ENCODE measurements at regions not wholly inside any gene's neighbourhood (a gene's known extent, or its start where the extent isn't known, plus 50 kb on each side); places are given as distances from the start of the nearest gene placed in this dataset.

DNA sequence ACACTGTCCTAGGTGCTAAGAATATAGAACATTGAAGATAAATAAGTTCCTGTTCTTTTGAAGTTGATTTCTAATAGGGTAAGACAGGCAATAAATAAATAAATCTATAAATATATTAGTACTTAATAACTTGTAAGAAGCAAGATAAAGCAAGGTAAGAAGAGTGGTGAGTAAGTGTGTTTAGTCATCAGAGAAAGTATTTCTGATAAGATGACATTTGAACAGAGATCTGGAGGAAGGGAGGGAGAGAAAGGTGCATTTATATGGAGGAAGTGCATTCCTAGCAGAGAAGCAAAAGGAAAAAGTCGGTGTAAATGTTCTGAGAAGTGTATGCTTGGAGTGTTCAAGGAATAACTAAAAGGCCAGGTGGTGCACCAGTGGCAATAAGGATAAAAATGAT, 184.4 kb upstream of the GRIP1 start:
- ATAC-seq (no peak), DNase-seq (ENCODE audit: low spot score) (no peak)
- H4K20me1 ChIP-seq (replicated peaks; ENCODE audit: insufficient read depth), result no peaks in the 10 kb centered on the region
- Mint-ChIP-seq H3K27ac (no peak overlapping the region), H3K36me3 (ENCODE audit: low read depth) (no peaks in the 10 kb centered on the region), H3K4me3 (no peak overlapping the region), H3K9me3 (no peaks in the 10 kb centered on the region), H3K4me1 (peaks cover 2% of the 10 kb centered on the region; the same call in 1 of the 3 replicates), H3K27me3 (ENCODE audit: insufficient read depth, low read depth, poor library complexity) (no peaks in the 10 kb centered on the region)
- H3K79me2 ChIP-seq (replicated peaks; ENCODE audit: insufficient read depth), result no peaks in the 10 kb centered on the region
- no peak overlapping the region for H3K27ac ChIP-seq (ENCODE audit: low read depth)
- H3K27me3 ChIP-seq (ENCODE audit: insufficient read depth), result no peaks in the 10 kb centered on the region
- H3F3A ChIP-seq (replicated peaks; ENCODE audit: low read depth), result no peaks in the 10 kb centered on the region
- no peak overlapping the region for H3K4me3 ChIP-seq
- no peaks in the 10 kb centered on the region for H3K9me2 ChIP-seq (ENCODE audit: insufficient read depth)
- no peak overlapping the region for H3K4me2 ChIP-seq
- no peak overlapping the region for H2AFZ ChIP-seq
- no peaks in the 10 kb centered on the region for H3K36me3 ChIP-seq (ENCODE audit: insufficient read depth)
- H3K4me1 ChIP-seq (ENCODE audit: insufficient read depth), result no peaks in the 10 kb centered on the region
- TF ChIP-seq, protein P1, sequence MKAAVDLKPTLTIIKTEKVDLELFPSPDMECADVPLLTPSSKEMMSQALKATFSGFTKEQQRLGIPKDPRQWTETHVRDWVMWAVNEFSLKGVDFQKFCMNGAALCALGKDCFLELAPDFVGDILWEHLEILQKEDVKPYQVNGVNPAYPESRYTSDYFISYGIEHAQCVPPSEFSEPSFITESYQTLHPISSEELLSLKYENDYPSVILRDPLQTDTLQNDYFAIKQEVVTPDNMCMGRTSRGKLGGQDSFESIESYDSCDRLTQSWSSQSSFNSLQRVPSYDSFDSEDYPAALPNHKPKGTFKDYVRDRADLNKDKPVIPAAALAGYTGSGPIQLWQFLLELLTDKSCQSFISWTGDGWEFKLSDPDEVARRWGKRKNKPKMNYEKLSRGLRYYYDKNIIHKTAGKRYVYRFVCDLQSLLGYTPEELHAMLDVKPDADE (IDR thresholded peaks at IDR 0.05), result no peak
- TF ChIP-seq ZNF331 (CRISPR knock-in tag; IDR thresholded peaks at IDR 0.05; ENCODE audit: low read depth), result no peak
- no peak for TF ChIP-seq EZH2 (IDR thresholded peaks at IDR 0.05; ENCODE audit: low read depth, unreplicated experiment)
- TF ChIP-seq, protein P2, sequence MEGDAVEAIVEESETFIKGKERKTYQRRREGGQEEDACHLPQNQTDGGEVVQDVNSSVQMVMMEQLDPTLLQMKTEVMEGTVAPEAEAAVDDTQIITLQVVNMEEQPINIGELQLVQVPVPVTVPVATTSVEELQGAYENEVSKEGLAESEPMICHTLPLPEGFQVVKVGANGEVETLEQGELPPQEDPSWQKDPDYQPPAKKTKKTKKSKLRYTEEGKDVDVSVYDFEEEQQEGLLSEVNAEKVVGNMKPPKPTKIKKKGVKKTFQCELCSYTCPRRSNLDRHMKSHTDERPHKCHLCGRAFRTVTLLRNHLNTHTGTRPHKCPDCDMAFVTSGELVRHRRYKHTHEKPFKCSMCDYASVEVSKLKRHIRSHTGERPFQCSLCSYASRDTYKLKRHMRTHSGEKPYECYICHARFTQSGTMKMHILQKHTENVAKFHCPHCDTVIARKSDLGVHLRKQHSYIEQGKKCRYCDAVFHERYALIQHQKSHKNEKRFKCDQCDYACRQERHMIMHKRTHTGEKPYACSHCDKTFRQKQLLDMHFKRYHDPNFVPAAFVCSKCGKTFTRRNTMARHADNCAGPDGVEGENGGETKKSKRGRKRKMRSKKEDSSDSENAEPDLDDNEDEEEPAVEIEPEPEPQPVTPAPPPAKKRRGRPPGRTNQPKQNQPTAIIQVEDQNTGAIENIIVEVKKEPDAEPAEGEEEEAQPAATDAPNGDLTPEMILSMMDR (conservative IDR thresholded peaks at IDR 0.05; ENCODE audit: low read depth in 2 of 2), result no peak
- TF ChIP-seq STAT1 (IDR thresholded peaks at IDR 0.05; ENCODE audit: unreplicated experiment), result no peak
- TF ChIP-seq POLR2AphosphoS5 (IDR thresholded peaks at IDR 0.05; ENCODE audit: low read depth), result no peak
- TF ChIP-seq CREB1 (CRISPR knock-in tag; IDR thresholded peaks at IDR 0.05; ENCODE audit: low read depth), result no peak
- no peak for TF ChIP-seq EZH2phosphoT487 (IDR thresholded peaks at IDR 0.05; ENCODE audit: unreplicated experiment)
- TF ChIP-seq, protein P3, sequence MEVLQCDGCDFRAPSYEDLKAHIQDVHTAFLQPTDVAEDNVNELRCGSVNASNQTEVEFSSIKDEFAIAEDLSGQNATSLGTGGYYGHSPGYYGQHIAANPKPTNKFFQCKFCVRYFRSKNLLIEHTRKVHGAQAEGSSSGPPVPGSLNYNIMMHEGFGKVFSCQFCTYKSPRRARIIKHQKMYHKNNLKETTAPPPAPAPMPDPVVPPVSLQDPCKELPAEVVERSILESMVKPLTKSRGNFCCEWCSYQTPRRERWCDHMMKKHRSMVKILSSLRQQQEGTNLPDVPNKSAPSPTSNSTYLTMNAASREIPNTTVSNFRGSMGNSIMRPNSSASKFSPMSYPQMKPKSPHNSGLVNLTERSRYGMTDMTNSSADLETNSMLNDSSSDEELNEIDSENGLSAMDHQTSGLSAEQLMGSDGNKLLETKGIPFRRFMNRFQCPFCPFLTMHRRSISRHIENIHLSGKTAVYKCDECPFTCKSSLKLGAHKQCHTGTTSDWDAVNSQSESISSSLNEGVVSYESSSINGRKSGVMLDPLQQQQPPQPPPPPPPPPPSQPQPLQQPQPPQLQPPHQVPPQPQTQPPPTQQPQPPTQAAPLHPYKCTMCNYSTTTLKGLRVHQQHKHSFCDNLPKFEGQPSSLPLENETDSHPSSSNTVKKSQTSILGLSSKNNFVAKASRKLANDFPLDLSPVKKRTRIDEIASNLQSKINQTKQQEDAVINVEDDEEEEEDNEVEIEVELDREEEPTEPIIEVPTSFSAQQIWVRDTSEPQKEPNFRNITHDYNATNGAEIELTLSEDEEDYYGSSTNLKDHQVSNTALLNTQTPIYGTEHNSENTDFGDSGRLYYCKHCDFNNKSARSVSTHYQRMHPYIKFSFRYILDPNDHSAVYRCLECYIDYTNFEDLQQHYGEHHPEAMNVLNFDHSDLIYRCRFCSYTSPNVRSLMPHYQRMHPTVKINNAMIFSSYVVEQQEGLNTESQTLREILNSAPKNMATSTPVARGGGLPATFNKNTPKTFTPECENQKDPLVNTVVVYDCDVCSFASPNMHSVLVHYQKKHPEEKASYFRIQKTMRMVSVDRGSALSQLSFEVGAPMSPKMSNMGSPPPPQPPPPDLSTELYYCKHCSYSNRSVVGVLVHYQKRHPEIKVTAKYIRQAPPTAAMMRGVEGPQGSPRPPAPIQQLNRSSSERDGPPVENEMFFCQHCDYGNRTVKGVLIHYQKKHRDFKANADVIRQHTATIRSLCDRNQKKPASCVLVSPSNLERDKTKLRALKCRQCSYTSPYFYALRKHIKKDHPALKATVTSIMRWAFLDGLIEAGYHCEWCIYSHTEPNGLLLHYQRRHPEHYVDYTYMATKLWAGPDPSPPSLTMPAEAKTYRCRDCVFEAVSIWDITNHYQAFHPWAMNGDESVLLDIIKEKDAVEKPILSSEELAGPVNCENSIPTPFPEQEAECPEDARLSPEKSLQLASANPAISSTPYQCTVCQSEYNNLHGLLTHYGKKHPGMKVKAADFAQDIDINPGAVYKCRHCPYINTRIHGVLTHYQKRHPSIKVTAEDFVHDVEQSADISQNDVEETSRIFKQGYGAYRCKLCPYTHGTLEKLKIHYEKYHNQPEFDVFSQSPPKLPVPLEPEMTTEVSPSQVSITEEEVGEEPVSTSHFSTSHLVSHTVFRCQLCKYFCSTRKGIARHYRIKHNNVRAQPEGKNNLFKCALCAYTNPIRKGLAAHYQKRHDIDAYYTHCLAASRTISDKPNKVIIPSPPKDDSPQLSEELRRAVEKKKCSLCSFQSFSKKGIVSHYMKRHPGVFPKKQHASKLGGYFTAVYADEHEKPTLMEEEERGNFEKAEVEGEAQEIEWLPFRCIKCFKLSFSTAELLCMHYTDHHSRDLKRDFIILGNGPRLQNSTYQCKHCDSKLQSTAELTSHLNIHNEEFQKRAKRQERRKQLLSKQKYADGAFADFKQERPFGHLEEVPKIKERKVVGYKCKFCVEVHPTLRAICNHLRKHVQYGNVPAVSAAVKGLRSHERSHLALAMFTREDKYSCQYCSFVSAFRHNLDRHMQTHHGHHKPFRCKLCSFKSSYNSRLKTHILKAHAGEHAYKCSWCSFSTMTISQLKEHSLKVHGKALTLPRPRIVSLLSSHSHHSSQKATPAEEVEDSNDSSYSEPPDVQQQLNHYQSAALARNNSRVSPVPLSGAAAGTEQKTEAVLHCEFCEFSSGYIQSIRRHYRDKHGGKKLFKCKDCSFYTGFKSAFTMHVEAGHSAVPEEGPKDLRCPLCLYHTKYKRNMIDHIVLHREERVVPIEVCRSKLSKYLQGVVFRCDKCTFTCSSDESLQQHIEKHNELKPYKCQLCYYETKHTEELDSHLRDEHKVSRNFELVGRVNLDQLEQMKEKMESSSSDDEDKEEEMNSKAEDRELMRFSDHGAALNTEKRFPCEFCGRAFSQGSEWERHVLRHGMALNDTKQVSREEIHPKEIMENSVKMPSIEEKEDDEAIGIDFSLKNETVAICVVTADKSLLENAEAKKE (CRISPR knock-in tag; IDR thresholded peaks at IDR 0.05), result no peak
